OCI-LY7 (cell line): ENCODE measurements at regions not wholly inside any gene's neighbourhood (a gene's known extent, or its start where the extent isn't known, plus 50 kb on each side); places are given as distances from the start of the nearest gene placed in this dataset.

Experiments
- BruUV-seq: library from RNA; stranded (reverse); fragments of 400-500 nt; replicated peaks from 2 replicates; lab custom pipeline; 2021; lab: Mats Ljungman, UMichigan
- CTCF ChIA-PET: fragments of 300-600 bp; sonication (Branson Sonifier 250); formaldehyde crosslinking; loops from one replicate; lab custom pipeline; 2022; ENCODE audit warnings: antibody characterized with exemption; ENCODE audit not compliant: unreplicated experiment; lab: Charles Lee
- POLR2A ChIA-PET: fragments of 300-600 bp; sonication (Branson Sonifier 250); formaldehyde crosslinking; loops from one replicate; lab custom pipeline; 2022; ENCODE audit warnings: antibody characterized with exemption; lab: Charles Lee
- DNase-seq: peaks from one replicate; pipeline ENCODE4 v3.0.0-alpha.2; 2015; ENCODE audit warnings: low spot score
- H2AFZ ChIP-seq: fragments of 200-600 bp; sonication (generic), shearing (Covaris generic); 2 replicates; pipeline ENCODE4 v1.6.1; 2014; ENCODE audit warnings: mild to moderate bottlenecking, antibody characterized with exemption, low read length, moderate library complexity
- H3K27ac ChIP-seq: fragments of 200-600 bp; sonication (generic); 2 replicates; pipeline ENCODE4 v1.5.1; 2014; ENCODE audit warnings: mixed run types, low read depth, mild to moderate bottlenecking, moderate library complexity, low read length, inconsistent platforms; ENCODE audit not compliant: poor library complexity, severe bottlenecking
- H3K36me3 ChIP-seq: fragments of 200-600 bp; sonication (generic); 2 replicates; pipeline ENCODE4 v1.6.1; 2014; ENCODE audit warnings: mild to moderate bottlenecking, antibody characterized with exemption, low read length, moderate library complexity, mixed read lengths; ENCODE audit not compliant: insufficient read depth
- H3K4me1 ChIP-seq: fragments of 200-600 bp; sonication (generic); 2 replicates; pipeline ENCODE4 v1.5.1; 2014; ENCODE audit warnings: mild to moderate bottlenecking, low read length; ENCODE audit not compliant: insufficient read depth, poor library complexity, severe bottlenecking
- H3K4me2 ChIP-seq: fragments of 200-600 bp; sonication (generic); 2 replicates; pipeline ENCODE4 v1.6.1; 2014; ENCODE audit warnings: mild to moderate bottlenecking, low read length
- H3K4me3 ChIP-seq: fragments of 200-600 bp; sonication (generic); 2 replicates; pipeline ENCODE4 v1.5.1; 2014; ENCODE audit warnings: mild to moderate bottlenecking, low read depth, low read length; ENCODE audit not compliant: poor library complexity, severe bottlenecking
- H3K79me2 ChIP-seq: fragments of 200-600 bp; sonication (generic); 2 replicates; pipeline ENCODE4 v1.6.1; 2016; ENCODE audit warnings: low read depth, mild to moderate bottlenecking, low read length, moderate library complexity, mixed read lengths; ENCODE audit not compliant: insufficient read depth
- H3K9me2 ChIP-seq: fragments of 200-600 bp; sonication (generic); 2 replicates; pipeline ENCODE4 v1.6.1; 2016; ENCODE audit warnings: mild to moderate bottlenecking, low read length, mixed read lengths; ENCODE audit not compliant: insufficient read depth
- H3K9me3 ChIP-seq: fragments of 200-600 bp; sonication (generic); 2 replicates; pipeline ENCODE4 v1.6.1; 2014; ENCODE audit warnings: mild to moderate bottlenecking, mixed run types, low read length, mixed read lengths
- H4K20me1 ChIP-seq: fragments of 200-600 bp; sonication (generic); 2 replicates; pipeline ENCODE4 v1.6.1; 2014; ENCODE audit warnings: mild to moderate bottlenecking, antibody characterized with exemption, low read length, moderate library complexity, mixed read lengths; ENCODE audit not compliant: insufficient read depth
- CTCF ChIP-seq: fragments of 200-600 bp; sonication (generic); conservative IDR thresholded peaks from 2 replicates; pipeline ENCODE4 v1.5.1; 2014; ENCODE audit warnings: mild to moderate bottlenecking, antibody characterized with exemption, low read length, moderate library complexity, mixed read lengths
- EZH2phosphoT487 ChIP-seq: fragments of 200-600 bp; sonication (generic); IDR thresholded peaks from 2 replicates; pipeline ENCODE4 v1.6.1; 2018; ENCODE audit warnings: low read depth, borderline replicate concordance, mild to moderate bottlenecking, mixed run types, antibody characterized with exemption, low read length, moderate library complexity, mixed read lengths
- intact Hi-C: fragments of 100-400 bp; cut with micrococcal nuclease; formaldehyde crosslinking; loops from one replicate; pipeline ENCODE4 v1.10.0; 2022; ENCODE audit not compliant: unreplicated experiment

GRCh38 chr11:70894566-70895365 is 357.6 kb downstream of the SHANK2 start:
- ChIA-PET POLR2A (no interaction called here), CTCF (no interaction called here)
- H3K79me2 ChIP-seq, result no peaks in the 10 kb centered on the region
- no peaks in the 10 kb centered on the region for H3K36me3 ChIP-seq
- H3K4me2 ChIP-seq, result no peak overlapping the region
- H4K20me1 ChIP-seq, result no peaks in the 10 kb centered on the region
- H3K4me1 ChIP-seq, result no peaks in the 10 kb centered on the region
- TF ChIP-seq CTCF (no peak), EZH2phosphoT487 (no peak)
- H3K4me3 ChIP-seq, result no peak overlapping the region
- H3K9me3 ChIP-seq, result no peaks in the 10 kb centered on the region
- H2AFZ ChIP-seq, result no peak overlapping the region
- intact Hi-C loops, result no loop called here
- H3K27ac ChIP-seq, result no peak overlapping the region
- H3K9me2 ChIP-seq, result no peaks in the 10 kb centered on the region
- no peak for DNase-seq
- BruUV-seq, result no TSS peak

GRCh38 chr11:70895366-70895670 is 357.1 kb downstream of the SHANK2 start:
- Histone ChIP-seq H4K20me1 (no peaks in the 10 kb centered on the region), H3K9me3 (no peaks in the 10 kb centered on the region), H3K79me2 (no peaks in the 10 kb centered on the region), H3K4me3 (no peak overlapping the region), H3K36me3 (no peaks in the 10 kb centered on the region), H2AFZ (no peak overlapping the region), H3K4me1 (no peaks in the 10 kb centered on the region), H3K9me2 (no peaks in the 10 kb centered on the region), H3K4me2 (no peak overlapping the region), H3K27ac (no peak overlapping the region)
- ChIA-PET CTCF (no interaction called here), POLR2A (no interaction called here)
- no peak for DNase-seq
- no peak for TF ChIP-seq CTCF
- no peak for TF ChIP-seq EZH2phosphoT487
- intact Hi-C loops, result no loop called here
- BruUV-seq, result no TSS peak

DNA sequence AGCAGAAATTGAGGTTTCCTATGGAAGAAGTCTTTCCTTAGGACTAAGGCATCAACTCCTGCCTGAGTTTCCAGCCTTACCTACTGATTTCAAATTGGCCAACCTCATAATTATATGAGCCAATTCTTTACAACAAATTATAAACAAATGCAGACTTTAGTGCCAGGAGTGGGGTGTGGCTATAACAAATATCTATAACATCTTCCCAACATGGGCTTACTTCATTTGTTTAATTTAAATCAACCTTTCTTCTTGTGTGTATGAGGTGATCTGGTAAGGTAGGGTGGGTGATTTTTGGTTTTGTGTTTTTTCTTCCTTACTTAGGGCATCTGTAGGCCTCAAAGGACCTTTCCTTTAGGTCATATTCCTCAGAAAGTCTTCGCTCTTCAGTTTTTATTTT is 354.9 kb downstream of the SHANK2 start:
- intact Hi-C loops, result no loop called here
- no peaks in the 10 kb centered on the region for H3K9me3 ChIP-seq
- ChIA-PET CTCF (no interaction called here), POLR2A (no interaction called here)
- H3K79me2 ChIP-seq, result no peaks in the 10 kb centered on the region
- BruUV-seq, result no TSS peak
- no peaks in the 10 kb centered on the region for H3K9me2 ChIP-seq
- no peak overlapping the region for H3K4me3 ChIP-seq
- no peaks in the 10 kb centered on the region for H3K4me1 ChIP-seq
- H3K36me3 ChIP-seq, result no peaks in the 10 kb centered on the region
- TF ChIP-seq CTCF (no peak), EZH2phosphoT487 (no peak)
- H3K27ac ChIP-seq, result no peak overlapping the region
- no peak for DNase-seq
- H4K20me1 ChIP-seq, result no peaks in the 10 kb centered on the region
- H2AFZ ChIP-seq, result no peak overlapping the region
- no peak overlapping the region for H3K4me2 ChIP-seq
